ENCODE measurements at regions not wholly inside any gene's neighbourhood (a gene's known extent, or its start where the extent isn't known, plus 50 kb on each side); places are given as distances from the start of the nearest gene placed in this dataset.

DNA sequence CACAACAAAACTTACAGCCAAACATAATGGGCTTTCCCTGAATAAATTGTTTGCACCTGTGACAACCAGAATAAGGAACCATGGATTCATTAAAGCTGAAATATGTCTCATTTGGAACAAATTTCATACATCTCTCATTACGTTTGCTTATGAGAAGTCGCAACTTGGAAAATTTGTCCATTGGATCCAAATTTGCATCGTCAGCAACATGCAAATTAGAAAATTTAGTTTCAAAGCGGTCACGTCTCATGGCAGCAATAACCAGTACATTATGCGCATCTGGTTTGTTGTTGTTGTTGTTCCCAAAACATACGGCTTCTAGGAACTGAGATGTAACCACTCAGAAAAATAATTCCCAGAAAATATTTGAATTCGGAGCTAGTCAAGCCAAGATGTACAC lies 1311.5 kb upstream of the CDH6 start:
- Histone ChIP-seq H3K36me3 (ENCODE audit: control insufficient read depth in 2 of 4, insufficient read depth in 4 of 4, low read length in 3 of 4) (no peaks in the 10 kb centered on the region), H3K4ac (replicated peaks; ENCODE audit: insufficient read length, low read depth, low read length) (no peak overlapping the region), H4K8ac (ENCODE audit: extremely low read depth, insufficient read depth, low read length) (no peak overlapping the region), H3K18ac (ENCODE audit: extremely low read depth, low read length) (no peak overlapping the region), H3K9ac (replicated peaks in 1 of 4; ENCODE audit: extremely low read depth in 1 of 4, low read depth in 3 of 4, low read length in 3 of 4) (no peak overlapping the region), H3K4me2 (ENCODE audit: insufficient read depth in 1 of 2, low read depth in 2 of 2, low read length in 2 of 2) (no peak overlapping the region), H3K4me3 (ENCODE audit: extremely low read depth in 1 of 4, insufficient read depth in 2 of 4, low read depth in 3 of 4, low read length in 4 of 4) (no peak overlapping the region), H3K23me2 (ENCODE audit: low read depth, low read length) (no peaks in the 10 kb centered on the region), H2BK5ac (ENCODE audit: low read depth, low read length) (no peak overlapping the region), H2AFZ (ENCODE audit: low read length) (no peak overlapping the region), H4K5ac (ENCODE audit: insufficient read length, low read depth, low read length) (no peak overlapping the region), H3K23ac (ENCODE audit: insufficient read length) (no peak overlapping the region), H2BK12ac (ENCODE audit: low read depth, low read length) (no peak overlapping the region), H3K14ac (ENCODE audit: insufficient read length) (no peak overlapping the region), H3K79me1 (ENCODE audit: low read depth, low read length) (no peaks in the 10 kb centered on the region), H2BK20ac (ENCODE audit: low read length) (no peak overlapping the region), H3K4me1 (replicated peaks in 1 of 4; ENCODE audit: control insufficient read depth in 3 of 4, insufficient read depth in 4 of 4, low read length in 3 of 4) (no peaks in the 10 kb centered on the region), H3K9me3 (ENCODE audit: insufficient read depth in 2 of 2, low read depth in 1 of 2, low read length in 1 of 2) (no peaks in the 10 kb centered on the region), H3K27ac (ENCODE audit: low read depth, low read length) (no peak overlapping the region), H3K79me2 (ENCODE audit: control insufficient read depth in 1 of 2, insufficient read depth in 2 of 2, low read length in 2 of 2) (no peaks in the 10 kb centered on the region), H3K27me3 (replicated peaks in 1 of 4; ENCODE audit: control insufficient read depth in 3 of 4, extremely low read depth in 1 of 4, insufficient read depth in 3 of 4, low read length in 3 of 4) (no peaks in the 10 kb centered on the region), H2BK15ac (ENCODE audit: low read length) (no peak overlapping the region), H4K91ac (replicated peaks; ENCODE audit: insufficient read length, low read length) (no peak overlapping the region), H2AK5ac (ENCODE audit: low read depth, low read length) (no peak overlapping the region), H4K20me1 (replicated peaks in 1 of 2; ENCODE audit: control insufficient read depth in 1 of 2, insufficient read depth in 2 of 2, low read length in 2 of 2) (no peaks in the 10 kb centered on the region), H2BK120ac (replicated peaks; ENCODE audit: low read depth, low read length) (no peak overlapping the region), H3K56ac (replicated peaks; ENCODE audit: insufficient read length, low read depth, low read length) (no peak overlapping the region)
- CTCF ChIA-PET (ENCODE audit: partially characterized antibody): interaction anchor here (1.3 kb wide), 1 partner anchor 15 kb away, joined by 4 read pairs; no protein-coding TSS in a partner anchor
- DNase-seq (ENCODE audit: low read depth in 1 of 2, low spot score in 2 of 2) (no peak), FAIRE-seq (no peak)
- TF ChIP-seq FOSL1 (IDR thresholded peaks at IDR 0.05; ENCODE audit: insufficient read depth, low read depth, low read length): no peak
- TF ChIP-seq MAFK (IDR thresholded peaks at IDR 0.05; ENCODE audit: low read depth, low read length): 0 out of 2 replicates have a peak, but pooled peaks have one; percentile 44
- TF ChIP-seq ASH2L (IDR thresholded peaks at IDR 0.05; ENCODE audit: low read length): no peak
- POLR2A ChIA-PET (ENCODE audit: partially characterized antibody): no interaction called here
- 88% methylated on average over 8 of the region's 8 CpGs; no CpG with 5 or more reads in 1 of the 2 experiments for WGBS, 2 experiments (ENCODE audit: extremely low coverage in 1 of 2, insufficient coverage in 1 of 2, insufficient read length in 1 of 2, insufficient replicate concordance in 2 of 2, low coverage in 1 of 2, low lambda C conversion rate in 2 of 2, missing lambda C conversion rate in 1 of 2)

Data from H1 (cell line).